Liver (tissue), 3 donors: ENCODE measurements at regions not wholly inside any gene's neighbourhood (a gene's known extent, or its start where the extent isn't known, plus 50 kb on each side); places are given as distances from the start of the nearest gene placed in this dataset.
A peak's percentile ranks its signal among the peaks of the same experiment; 100 is the strongest.

Experiments used
- CTCF ChIP-seq: fragments of 150-350 bp; IDR thresholded peaks from 2 replicates; pipeline ENCODE4 v1.5.1; 2017; ENCODE audit warnings: improper control_type of control experiment, low read depth, low read length; ENCODE audit not compliant: missing input control
- FOXA1 ChIP-seq: IDR thresholded peaks from 2 replicates; pipeline ENCODE4 v1.6.1; 2016; ENCODE audit warnings: antibody characterized with exemption
- GABPA ChIP-seq, 2 donors: IDR thresholded peaks in 1 of 2; conservative IDR thresholded peaks in 1 of 2; 2 replicates each; pipeline ENCODE4 v1.6.1; 2016; ENCODE audit warnings: antibody characterized with exemption in 2 of 2, mild to moderate bottlenecking in 1 of 2, moderate library complexity in 1 of 2
- HNF4A ChIP-seq, 2 donors: conservative IDR thresholded peaks; 2 replicates each; pipeline ENCODE4 v1.6.1; 2016; ENCODE audit warnings: antibody characterized with exemption in 2 of 2, mild to moderate bottlenecking in 2 of 2
- JUND ChIP-seq, 2 donors: IDR thresholded peaks; 2 replicates each; pipeline ENCODE4 v1.6.1; 2016; ENCODE audit warnings: antibody characterized with exemption in 2 of 2
- MAX ChIP-seq: IDR thresholded peaks from 2 replicates; pipeline ENCODE4 v1.6.1; 2016; ENCODE audit warnings: antibody characterized with exemption
- RAD21 ChIP-seq, 2 donors: IDR thresholded peaks; 2 replicates each; pipeline ENCODE4 v1.6.1; 2016; ENCODE audit warnings: antibody characterized with exemption in 2 of 2, mild to moderate bottlenecking in 2 of 2
- REST ChIP-seq: IDR thresholded peaks from 2 replicates; pipeline ENCODE4 v1.6.1; 2016; ENCODE audit warnings: antibody characterized with exemption, mild to moderate bottlenecking
- SP1 ChIP-seq: IDR thresholded peaks from 2 replicates; pipeline ENCODE4 v1.6.1; 2018; ENCODE audit warnings: antibody characterized with exemption, mild to moderate bottlenecking
- TAF1 ChIP-seq: conservative IDR thresholded peaks from 2 replicates; pipeline ENCODE4 v1.6.1; 2016; ENCODE audit warnings: antibody characterized with exemption, mild to moderate bottlenecking
- YY1 ChIP-seq: IDR thresholded peaks from 2 replicates; pipeline ENCODE4 v1.6.1; 2016; ENCODE audit warnings: antibody characterized with exemption, mild to moderate bottlenecking
- donor health status: healthy.
- donor health status: healthy.

GRCh38 chr7:115748123-115748738 lies 282.3 kb downstream of the TFEC start:
- TF ChIP-seq SP1 (no peak), CTCF (peak; percentile 26), YY1 (no peak), TAF1 (no peak), REST (no peak), JUND (IDR thresholded peaks at IDR 0.05) (no peak), RAD21 (IDR thresholded peaks at IDR 0.05) (peak; percentile 64 to 69), GABPA (IDR thresholded peaks at IDR 0.05 in 1 of 2, conservative IDR thresholded peaks at IDR 0.05 in 1 of 2) (no peak), HNF4A (conservative IDR thresholded peaks at IDR 0.05) (no peak), MAX (no peak), FOXA1 (no peak)
